Ishikawa (cell line): ENCODE measurements at regions not wholly inside any gene's neighbourhood (a gene's known extent, or its start where the extent isn't known, plus 50 kb on each side); places are given as distances from the start of the nearest gene placed in this dataset.

Experiments used
- CEBPB ChIP-seq: IDR thresholded peaks from 2 replicates; pipeline ENCODE4 v1.6.1; 2012
- CREB1 ChIP-seq: IDR thresholded peaks from 2 replicates; pipeline ENCODE4 v1.6.1; 2012; ENCODE audit warnings: low read depth
- EGR1 ChIP-seq: IDR thresholded peaks from 2 replicates; pipeline ENCODE4 v1.6.1; 2012
- EP300 ChIP-seq: IDR thresholded peaks from 2 replicates; pipeline ENCODE4 v1.6.1; 2012; ENCODE audit warnings: borderline replicate concordance
- FOXM1 ChIP-seq: IDR thresholded peaks from 2 replicates; pipeline ENCODE4 v1.6.1; 2012; ENCODE audit warnings: low read depth, borderline replicate concordance
- MAX ChIP-seq: IDR thresholded peaks from 2 replicates; pipeline ENCODE4 v1.6.1; 2012
- NFIC ChIP-seq: IDR thresholded peaks from 2 replicates; pipeline ENCODE4 v1.6.1; 2012
- RAD21 ChIP-seq: IDR thresholded peaks from 2 replicates; pipeline ENCODE4 v1.6.1; 2012; ENCODE audit warnings: low read depth
- TAF1 ChIP-seq: IDR thresholded peaks from 2 replicates; pipeline ENCODE4 v1.6.1; 2012; ENCODE audit warnings: low read depth, mild to moderate bottlenecking
- TCF12 ChIP-seq: IDR thresholded peaks from 2 replicates; pipeline ENCODE4 v1.6.1; 2012; ENCODE audit warnings: low read depth
- TEAD4 ChIP-seq: IDR thresholded peaks from 2 replicates; pipeline ENCODE4 v1.6.1; 2012
- YY1 ChIP-seq: IDR thresholded peaks from 2 replicates; pipeline ENCODE4 v1.6.1; 2012; ENCODE audit warnings: low read depth
- ZBTB7A ChIP-seq: IDR thresholded peaks from 2 replicates; pipeline ENCODE4 v1.6.1; 2012; ENCODE audit warnings: low read depth
- TF ChIP-seq, protein P1 (sequence below): IDR thresholded peaks from 2 replicates; pipeline ENCODE4 v1.6.1; 2012; ENCODE audit warnings: low read depth, mild to moderate bottlenecking
- TF ChIP-seq, protein P2 (sequence below): IDR thresholded peaks from 2 replicates; pipeline ENCODE4 v1.6.1; 2012

DNA sequence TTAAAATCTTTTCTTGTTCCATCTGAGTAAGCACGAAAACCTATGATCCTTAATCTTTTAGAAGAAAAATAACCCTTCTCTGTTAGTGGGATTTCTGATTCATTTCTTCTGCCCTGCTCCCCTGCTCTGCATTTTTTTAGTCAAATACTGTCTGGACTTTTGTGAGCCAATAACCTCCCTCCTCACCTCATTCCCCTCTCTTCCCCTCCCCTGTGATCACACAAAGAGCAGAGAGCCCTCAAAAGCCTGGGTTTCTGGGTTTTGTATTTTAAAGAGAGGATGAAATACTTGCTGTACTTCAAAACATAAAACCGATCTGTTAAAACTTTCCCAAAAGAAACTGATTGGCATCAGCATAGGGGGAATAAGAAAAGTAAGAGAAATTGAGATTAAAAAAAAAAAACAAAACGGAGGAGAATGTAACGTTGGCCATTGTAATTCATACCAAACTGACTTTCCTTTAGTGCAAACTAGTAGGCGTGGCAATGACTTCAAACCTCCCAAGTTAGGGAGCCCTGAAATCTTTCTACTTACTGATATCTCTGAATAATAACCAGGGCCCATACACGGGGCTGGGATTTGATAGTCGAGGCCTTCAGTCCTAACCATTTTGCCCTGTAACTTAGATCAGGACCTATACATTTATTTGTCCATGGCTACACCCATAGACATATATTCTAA is 232.9 kb downstream of the TM9SF2 start:
- no peak for TF ChIP-seq NFIC
- TF ChIP-seq FOXM1, result no peak
- TF ChIP-seq, protein P1, sequence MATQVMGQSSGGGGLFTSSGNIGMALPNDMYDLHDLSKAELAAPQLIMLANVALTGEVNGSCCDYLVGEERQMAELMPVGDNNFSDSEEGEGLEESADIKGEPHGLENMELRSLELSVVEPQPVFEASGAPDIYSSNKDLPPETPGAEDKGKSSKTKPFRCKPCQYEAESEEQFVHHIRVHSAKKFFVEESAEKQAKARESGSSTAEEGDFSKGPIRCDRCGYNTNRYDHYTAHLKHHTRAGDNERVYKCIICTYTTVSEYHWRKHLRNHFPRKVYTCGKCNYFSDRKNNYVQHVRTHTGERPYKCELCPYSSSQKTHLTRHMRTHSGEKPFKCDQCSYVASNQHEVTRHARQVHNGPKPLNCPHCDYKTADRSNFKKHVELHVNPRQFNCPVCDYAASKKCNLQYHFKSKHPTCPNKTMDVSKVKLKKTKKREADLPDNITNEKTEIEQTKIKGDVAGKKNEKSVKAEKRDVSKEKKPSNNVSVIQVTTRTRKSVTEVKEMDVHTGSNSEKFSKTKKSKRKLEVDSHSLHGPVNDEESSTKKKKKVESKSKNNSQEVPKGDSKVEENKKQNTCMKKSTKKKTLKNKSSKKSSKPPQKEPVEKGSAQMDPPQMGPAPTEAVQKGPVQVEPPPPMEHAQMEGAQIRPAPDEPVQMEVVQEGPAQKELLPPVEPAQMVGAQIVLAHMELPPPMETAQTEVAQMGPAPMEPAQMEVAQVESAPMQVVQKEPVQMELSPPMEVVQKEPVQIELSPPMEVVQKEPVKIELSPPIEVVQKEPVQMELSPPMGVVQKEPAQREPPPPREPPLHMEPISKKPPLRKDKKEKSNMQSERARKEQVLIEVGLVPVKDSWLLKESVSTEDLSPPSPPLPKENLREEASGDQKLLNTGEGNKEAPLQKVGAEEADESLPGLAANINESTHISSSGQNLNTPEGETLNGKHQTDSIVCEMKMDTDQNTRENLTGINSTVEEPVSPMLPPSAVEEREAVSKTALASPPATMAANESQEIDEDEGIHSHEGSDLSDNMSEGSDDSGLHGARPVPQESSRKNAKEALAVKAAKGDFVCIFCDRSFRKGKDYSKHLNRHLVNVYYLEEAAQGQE, result no peak
- TF ChIP-seq TCF12, result no peak
- no peak for TF ChIP-seq EP300
- no peak for TF ChIP-seq MAX
- no peak for TF ChIP-seq CEBPB
- TF ChIP-seq, protein P2, sequence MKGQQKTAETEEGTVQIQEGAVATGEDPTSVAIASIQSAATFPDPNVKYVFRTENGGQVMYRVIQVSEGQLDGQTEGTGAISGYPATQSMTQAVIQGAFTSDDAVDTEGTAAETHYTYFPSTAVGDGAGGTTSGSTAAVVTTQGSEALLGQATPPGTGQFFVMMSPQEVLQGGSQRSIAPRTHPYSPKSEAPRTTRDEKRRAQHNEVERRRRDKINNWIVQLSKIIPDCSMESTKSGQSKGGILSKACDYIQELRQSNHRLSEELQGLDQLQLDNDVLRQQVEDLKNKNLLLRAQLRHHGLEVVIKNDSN, result no peak
- no peak for TF ChIP-seq TAF1
- no peak for TF ChIP-seq YY1
- no peak for TF ChIP-seq TEAD4
- no peak for TF ChIP-seq RAD21
- TF ChIP-seq ZBTB7A, result no peak
- no peak for TF ChIP-seq EGR1
- no peak for TF ChIP-seq CREB1

GRCh38 chr13:99733346-99733745 is 232.1 kb downstream of the TM9SF2 start:
- TF ChIP-seq FOXM1 (no peak), TEAD4 (no peak), EP300 (no peak), ZBTB7A (no peak), EGR1 (no peak), NFIC (no peak), CEBPB (no peak), YY1 (no peak), RAD21 (no peak), CREB1 (no peak), MAX (no peak), TAF1 (no peak), TCF12 (no peak)
- TF ChIP-seq, protein P1, result no peak
- TF ChIP-seq, protein P2, result no peak

DNA sequence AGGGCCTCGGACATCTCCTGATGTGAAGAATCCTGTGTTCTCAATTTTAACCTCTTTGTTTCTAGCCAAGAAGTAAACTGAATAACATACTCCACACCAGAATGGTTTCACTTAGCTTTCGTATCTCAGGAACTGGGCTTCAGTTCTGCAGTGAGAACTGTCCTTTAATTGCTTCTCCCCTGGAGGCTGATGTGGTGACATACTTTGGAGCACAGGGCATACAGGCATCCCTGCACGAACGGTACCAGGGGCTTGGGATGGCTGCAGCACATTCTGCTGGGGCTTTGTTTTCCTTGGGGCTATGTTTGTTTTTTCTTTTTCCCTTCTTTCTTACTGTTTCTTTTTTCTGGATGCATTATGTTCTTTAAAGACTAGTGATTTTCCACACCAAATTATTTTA is 230.5 kb downstream of the TM9SF2 start:
- TF ChIP-seq EP300 (no peak), FOXM1 (no peak), MAX (no peak), ZBTB7A (no peak), TCF12 (no peak), RAD21 (no peak), NFIC (no peak), CEBPB (no peak), CREB1 (no peak), YY1 (no peak), EGR1 (no peak), TEAD4 (no peak), TAF1 (no peak)
- TF ChIP-seq, protein P1, result no peak
- TF ChIP-seq, protein P2, result no peak

DNA sequence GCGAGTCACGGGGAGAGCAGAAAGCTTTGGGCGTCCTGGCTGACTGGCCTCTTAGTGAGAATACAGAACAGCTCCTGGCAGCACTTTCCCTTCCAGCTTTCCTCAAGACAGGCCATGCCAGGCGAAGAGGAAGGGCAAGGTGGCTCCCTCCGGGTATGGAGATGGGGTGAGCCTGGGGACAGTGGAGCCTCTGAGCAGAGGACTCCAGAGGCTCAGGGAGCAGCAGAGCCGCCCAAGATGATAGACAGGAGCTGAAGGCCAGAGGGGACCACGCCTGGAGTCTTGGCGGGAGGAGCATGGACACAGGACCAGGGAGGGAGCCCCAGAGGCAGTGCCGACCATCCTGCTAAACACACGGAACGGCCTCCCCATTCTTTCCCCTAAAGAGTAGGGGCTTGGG is 229.1 kb downstream of the TM9SF2 start:
- TF ChIP-seq TEAD4 (no peak), CEBPB (no peak), RAD21 (no peak), FOXM1 (no peak), EP300 (no peak)
- TF ChIP-seq, protein P1, result no peak
